Lower leg skin (tissue), 3 donors: ENCODE measurements at regions not wholly inside any gene's neighbourhood (a gene's known extent, or its start where the extent isn't known, plus 50 kb on each side); places are given as distances from the start of the nearest gene placed in this dataset.

Source experiments
- POLR2A ChIP-seq, 2 donors: fragments of 450-650 bp; IDR thresholded peaks; one replicate each; pipeline ENCODE4 v1.6.1; 2016 to 2017; ENCODE audit warnings: antibody characterized with exemption in 2 of 2, mild to moderate bottlenecking in 1 of 2, moderate library complexity in 1 of 2
- TF ChIP-seq, protein P1 (sequence below), 3 donors: fragments of 450-650 bp; IDR thresholded peaks; one replicate each; pipeline ENCODE4 v1.5.1; 2016; ENCODE audit warnings: antibody characterized with exemption in 3 of 3, mild to moderate bottlenecking in 3 of 3, moderate library complexity in 2 of 3

DNA sequence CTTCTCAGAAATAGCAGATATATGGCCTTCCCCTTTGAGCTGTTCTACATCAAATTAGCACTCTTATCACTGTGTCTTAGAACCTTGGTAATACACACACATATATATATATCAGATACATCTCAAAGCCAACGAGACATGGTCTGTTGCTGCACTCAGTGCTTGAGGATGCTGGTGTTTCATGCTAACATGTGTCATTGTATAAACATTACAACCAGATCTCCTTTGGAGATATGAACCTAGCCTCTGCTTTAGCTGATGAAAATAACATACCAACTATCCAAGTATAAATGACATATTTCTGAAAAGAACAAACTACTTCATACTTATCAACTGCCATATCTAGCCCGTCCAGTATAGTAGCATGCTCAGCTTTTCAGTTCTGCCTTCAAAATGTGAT is 226.7 kb upstream of the HNRNPA3 start:
- TF ChIP-seq, protein P1, sequence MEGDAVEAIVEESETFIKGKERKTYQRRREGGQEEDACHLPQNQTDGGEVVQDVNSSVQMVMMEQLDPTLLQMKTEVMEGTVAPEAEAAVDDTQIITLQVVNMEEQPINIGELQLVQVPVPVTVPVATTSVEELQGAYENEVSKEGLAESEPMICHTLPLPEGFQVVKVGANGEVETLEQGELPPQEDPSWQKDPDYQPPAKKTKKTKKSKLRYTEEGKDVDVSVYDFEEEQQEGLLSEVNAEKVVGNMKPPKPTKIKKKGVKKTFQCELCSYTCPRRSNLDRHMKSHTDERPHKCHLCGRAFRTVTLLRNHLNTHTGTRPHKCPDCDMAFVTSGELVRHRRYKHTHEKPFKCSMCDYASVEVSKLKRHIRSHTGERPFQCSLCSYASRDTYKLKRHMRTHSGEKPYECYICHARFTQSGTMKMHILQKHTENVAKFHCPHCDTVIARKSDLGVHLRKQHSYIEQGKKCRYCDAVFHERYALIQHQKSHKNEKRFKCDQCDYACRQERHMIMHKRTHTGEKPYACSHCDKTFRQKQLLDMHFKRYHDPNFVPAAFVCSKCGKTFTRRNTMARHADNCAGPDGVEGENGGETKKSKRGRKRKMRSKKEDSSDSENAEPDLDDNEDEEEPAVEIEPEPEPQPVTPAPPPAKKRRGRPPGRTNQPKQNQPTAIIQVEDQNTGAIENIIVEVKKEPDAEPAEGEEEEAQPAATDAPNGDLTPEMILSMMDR (IDR thresholded peaks at IDR 0.05): no peak
- TF ChIP-seq POLR2A (IDR thresholded peaks at IDR 0.05): no peak
